ENCODE measurements at regions not wholly inside any gene's neighbourhood (a gene's known extent, or its start where the extent isn't known, plus 50 kb on each side); places are given as distances from the start of the nearest gene placed in this dataset.
A peak's percentile ranks its signal among the peaks of the same experiment; 100 is the strongest.

GRCh38 chr10:59016043-59016442, 160.4 kb upstream of the PHYHIPL start:
- Mint-ChIP-seq H3K27me3 (ENCODE audit: insufficient read depth, low read depth, poor library complexity) (no peaks in the 10 kb centered on the region), H3K4me1 (peaks cover 11% of the 10 kb centered on the region; the same call in 2 of the 3 replicates), H3K9me3 (no peaks in the 10 kb centered on the region), H3K36me3 (ENCODE audit: low read depth) (no peaks in the 10 kb centered on the region), H3K27ac (no peak overlapping the region), H3K4me3 (no peak overlapping the region)
- no peaks in the 10 kb centered on the region for H3F3A ChIP-seq (replicated peaks; ENCODE audit: low read depth)
- no peaks in the 10 kb centered on the region for H3K27me3 ChIP-seq (ENCODE audit: insufficient read depth)
- TF ChIP-seq STAT1 (IDR thresholded peaks at IDR 0.05; ENCODE audit: unreplicated experiment) (no peak), ZNF114 (CRISPR knock-in tag; IDR thresholded peaks at IDR 0.05) (no peak), POLR2AphosphoS5 (IDR thresholded peaks at IDR 0.05; ENCODE audit: low read depth) (no peak), EZH2 (IDR thresholded peaks at IDR 0.05; ENCODE audit: low read depth, unreplicated experiment) (no peak), NANOG (IDR thresholded peaks at IDR 0.05; ENCODE audit: borderline replicate concordance) (no peak), CREB1 (CRISPR knock-in tag; IDR thresholded peaks at IDR 0.05; ENCODE audit: low read depth) (no peak), ZNF462 (CRISPR knock-in tag; IDR thresholded peaks at IDR 0.05) (no peak), EZH2phosphoT487 (IDR thresholded peaks at IDR 0.05; ENCODE audit: unreplicated experiment) (no peak), ZNF331 (CRISPR knock-in tag; IDR thresholded peaks at IDR 0.05; ENCODE audit: low read depth) (no peak), JUNB (IDR thresholded peaks at IDR 0.05; ENCODE audit: unreplicated experiment) (no peak), ETS1 (IDR thresholded peaks at IDR 0.05) (no peak)
- TF ChIP-seq, protein P1, sequence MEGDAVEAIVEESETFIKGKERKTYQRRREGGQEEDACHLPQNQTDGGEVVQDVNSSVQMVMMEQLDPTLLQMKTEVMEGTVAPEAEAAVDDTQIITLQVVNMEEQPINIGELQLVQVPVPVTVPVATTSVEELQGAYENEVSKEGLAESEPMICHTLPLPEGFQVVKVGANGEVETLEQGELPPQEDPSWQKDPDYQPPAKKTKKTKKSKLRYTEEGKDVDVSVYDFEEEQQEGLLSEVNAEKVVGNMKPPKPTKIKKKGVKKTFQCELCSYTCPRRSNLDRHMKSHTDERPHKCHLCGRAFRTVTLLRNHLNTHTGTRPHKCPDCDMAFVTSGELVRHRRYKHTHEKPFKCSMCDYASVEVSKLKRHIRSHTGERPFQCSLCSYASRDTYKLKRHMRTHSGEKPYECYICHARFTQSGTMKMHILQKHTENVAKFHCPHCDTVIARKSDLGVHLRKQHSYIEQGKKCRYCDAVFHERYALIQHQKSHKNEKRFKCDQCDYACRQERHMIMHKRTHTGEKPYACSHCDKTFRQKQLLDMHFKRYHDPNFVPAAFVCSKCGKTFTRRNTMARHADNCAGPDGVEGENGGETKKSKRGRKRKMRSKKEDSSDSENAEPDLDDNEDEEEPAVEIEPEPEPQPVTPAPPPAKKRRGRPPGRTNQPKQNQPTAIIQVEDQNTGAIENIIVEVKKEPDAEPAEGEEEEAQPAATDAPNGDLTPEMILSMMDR (conservative IDR thresholded peaks at IDR 0.05; ENCODE audit: low read depth in 2 of 2), result no peak
- TF ChIP-seq, protein P2, sequence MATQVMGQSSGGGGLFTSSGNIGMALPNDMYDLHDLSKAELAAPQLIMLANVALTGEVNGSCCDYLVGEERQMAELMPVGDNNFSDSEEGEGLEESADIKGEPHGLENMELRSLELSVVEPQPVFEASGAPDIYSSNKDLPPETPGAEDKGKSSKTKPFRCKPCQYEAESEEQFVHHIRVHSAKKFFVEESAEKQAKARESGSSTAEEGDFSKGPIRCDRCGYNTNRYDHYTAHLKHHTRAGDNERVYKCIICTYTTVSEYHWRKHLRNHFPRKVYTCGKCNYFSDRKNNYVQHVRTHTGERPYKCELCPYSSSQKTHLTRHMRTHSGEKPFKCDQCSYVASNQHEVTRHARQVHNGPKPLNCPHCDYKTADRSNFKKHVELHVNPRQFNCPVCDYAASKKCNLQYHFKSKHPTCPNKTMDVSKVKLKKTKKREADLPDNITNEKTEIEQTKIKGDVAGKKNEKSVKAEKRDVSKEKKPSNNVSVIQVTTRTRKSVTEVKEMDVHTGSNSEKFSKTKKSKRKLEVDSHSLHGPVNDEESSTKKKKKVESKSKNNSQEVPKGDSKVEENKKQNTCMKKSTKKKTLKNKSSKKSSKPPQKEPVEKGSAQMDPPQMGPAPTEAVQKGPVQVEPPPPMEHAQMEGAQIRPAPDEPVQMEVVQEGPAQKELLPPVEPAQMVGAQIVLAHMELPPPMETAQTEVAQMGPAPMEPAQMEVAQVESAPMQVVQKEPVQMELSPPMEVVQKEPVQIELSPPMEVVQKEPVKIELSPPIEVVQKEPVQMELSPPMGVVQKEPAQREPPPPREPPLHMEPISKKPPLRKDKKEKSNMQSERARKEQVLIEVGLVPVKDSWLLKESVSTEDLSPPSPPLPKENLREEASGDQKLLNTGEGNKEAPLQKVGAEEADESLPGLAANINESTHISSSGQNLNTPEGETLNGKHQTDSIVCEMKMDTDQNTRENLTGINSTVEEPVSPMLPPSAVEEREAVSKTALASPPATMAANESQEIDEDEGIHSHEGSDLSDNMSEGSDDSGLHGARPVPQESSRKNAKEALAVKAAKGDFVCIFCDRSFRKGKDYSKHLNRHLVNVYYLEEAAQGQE (IDR thresholded peaks at IDR 0.05; ENCODE audit: unreplicated experiment), result no peak
- no peaks in the 10 kb centered on the region for H3K36me3 ChIP-seq (ENCODE audit: insufficient read depth)
- H3K27ac ChIP-seq (ENCODE audit: low read depth), result no peak overlapping the region
- ATAC-seq (peak; percentile 81), DNase-seq (ENCODE audit: low spot score) (peak; percentile 45)
- H3K4me3 ChIP-seq, result no peak overlapping the region
- H3K4me1 ChIP-seq (ENCODE audit: insufficient read depth), result no peaks in the 10 kb centered on the region
- no peak overlapping the region for H2AFZ ChIP-seq
- no peaks in the 10 kb centered on the region for H3K79me2 ChIP-seq (replicated peaks; ENCODE audit: insufficient read depth)
- H4K20me1 ChIP-seq (replicated peaks; ENCODE audit: insufficient read depth), result no peaks in the 10 kb centered on the region
- no peak overlapping the region for H3K4me2 ChIP-seq
- H3K9me2 ChIP-seq (ENCODE audit: insufficient read depth), result no peaks in the 10 kb centered on the region

All from GM23338 (cell line).